ENCODE measurements at regions not wholly inside any gene's neighbourhood (a gene's known extent, or its start where the extent isn't known, plus 50 kb on each side); places are given as distances from the start of the nearest gene placed in this dataset.
A peak's percentile ranks its signal among the peaks of the same experiment; 100 is the strongest.

GRCh38 chr1:54497338-54497737 is 50.7 kb upstream of the ACOT11 start:
- intact Hi-C loops (cut with DNase I, micrococcal nuclease): loop anchor here in 1 of 2 experiments (10.0 kb wide), 1 partner anchor 307 kb away; the partner anchor contains the start of gene TTC22

DNA sequence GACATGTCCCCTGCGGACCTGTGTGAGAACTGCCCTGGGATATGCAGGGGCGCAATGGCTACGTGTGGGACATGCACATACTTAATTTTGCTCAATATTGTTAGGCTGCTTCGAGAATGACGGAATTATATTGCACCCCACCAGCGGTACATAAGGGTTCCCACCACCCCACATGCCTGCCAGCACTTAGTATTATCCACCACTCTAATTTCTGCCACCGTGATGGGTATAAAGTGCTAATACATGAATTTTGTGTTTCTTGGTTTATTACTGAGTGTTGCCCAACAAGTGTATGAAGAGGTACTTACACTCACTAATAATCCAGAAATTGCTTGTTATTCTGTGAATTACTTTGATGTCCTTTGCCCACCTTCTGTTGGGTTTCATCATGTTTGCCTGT is 52.1 kb upstream of the ACOT11 start:
- ChIA-PET CTCF (interaction anchor here (0.6 kb wide), 1 partner anchor 69 kb away, joined by 3 read pairs; no protein-coding TSS in a partner anchor), POLR2A (no interaction called here)
- intact Hi-C loops (cut with DNase I, micrococcal nuclease): loop anchor here in 1 of 2 experiments (10.0 kb wide), 1 partner anchor 309 kb away; the partner anchor contains the start of gene TTC22
- DNase-seq (no peak), ATAC-seq (no peak)
- no peaks in the 10 kb centered on the region for H3K9me3 Mint-ChIP-seq (ENCODE audit: low read depth)
- peaks cover 5% of the 10 kb centered on the region for H3K4me1 Mint-ChIP-seq
- H3K27ac Mint-ChIP-seq: no peak overlapping the region
- H3K27me3 Mint-ChIP-seq: peaks cover 15% of the 10 kb centered on the region
- no peaks in the 10 kb centered on the region for H3K36me3 Mint-ChIP-seq (ENCODE audit: low read depth)
- H3K4me3 Mint-ChIP-seq: no peak overlapping the region

More at GRCh38 chr1:54497338-54497737, 50.7 kb upstream of the ACOT11 start:
- POLR2A ChIA-PET: no interaction called here
- H3K27ac Mint-ChIP-seq: no peak overlapping the region
- peaks cover 20% of the 10 kb centered on the region for H3K27me3 Mint-ChIP-seq
- ATAC-seq (no peak), DNase-seq (no peak)
- no peak overlapping the region for H3K4me3 Mint-ChIP-seq
- peaks cover 5% of the 10 kb centered on the region for H3K4me1 Mint-ChIP-seq
- H3K9me3 Mint-ChIP-seq (ENCODE audit: low read depth): no peaks in the 10 kb centered on the region
- H3K36me3 Mint-ChIP-seq (ENCODE audit: low read depth): no peaks in the 10 kb centered on the region
- CTCF ChIA-PET: interaction anchor here (0.6 to 0.8 kb wide), 2 partner anchors 8 to 450 kb away, joined by 3 read pairs; no protein-coding TSS in a partner anchor

- H3K9me3 Mint-ChIP-seq (ENCODE audit: low read depth): no peaks in the 10 kb centered on the region
- peaks cover 9% of the 10 kb centered on the region for H3K4me1 Mint-ChIP-seq
- H3K4me3 Mint-ChIP-seq: no peak overlapping the region
- peaks cover 7% of the 10 kb centered on the region for H3K27me3 Mint-ChIP-seq
- no peak for DNase-seq
- ATAC-seq: peak; percentile 28
- ChIA-PET POLR2A (no interaction called here), CTCF (no interaction called here)
- intact Hi-C loops (cut with DNase I, micrococcal nuclease): loop anchor here in 1 of 2 experiments (10.0 kb wide), 1 partner anchor 311 kb away; the partner anchor contains the start of gene TTC22
- no peaks in the 10 kb centered on the region for H3K36me3 Mint-ChIP-seq (ENCODE audit: low read depth)
- no peak overlapping the region for H3K27ac Mint-ChIP-seq
Measured at GRCh38 chr1:54493608-54494007, 54.4 kb upstream of the ACOT11 start.

DNA sequence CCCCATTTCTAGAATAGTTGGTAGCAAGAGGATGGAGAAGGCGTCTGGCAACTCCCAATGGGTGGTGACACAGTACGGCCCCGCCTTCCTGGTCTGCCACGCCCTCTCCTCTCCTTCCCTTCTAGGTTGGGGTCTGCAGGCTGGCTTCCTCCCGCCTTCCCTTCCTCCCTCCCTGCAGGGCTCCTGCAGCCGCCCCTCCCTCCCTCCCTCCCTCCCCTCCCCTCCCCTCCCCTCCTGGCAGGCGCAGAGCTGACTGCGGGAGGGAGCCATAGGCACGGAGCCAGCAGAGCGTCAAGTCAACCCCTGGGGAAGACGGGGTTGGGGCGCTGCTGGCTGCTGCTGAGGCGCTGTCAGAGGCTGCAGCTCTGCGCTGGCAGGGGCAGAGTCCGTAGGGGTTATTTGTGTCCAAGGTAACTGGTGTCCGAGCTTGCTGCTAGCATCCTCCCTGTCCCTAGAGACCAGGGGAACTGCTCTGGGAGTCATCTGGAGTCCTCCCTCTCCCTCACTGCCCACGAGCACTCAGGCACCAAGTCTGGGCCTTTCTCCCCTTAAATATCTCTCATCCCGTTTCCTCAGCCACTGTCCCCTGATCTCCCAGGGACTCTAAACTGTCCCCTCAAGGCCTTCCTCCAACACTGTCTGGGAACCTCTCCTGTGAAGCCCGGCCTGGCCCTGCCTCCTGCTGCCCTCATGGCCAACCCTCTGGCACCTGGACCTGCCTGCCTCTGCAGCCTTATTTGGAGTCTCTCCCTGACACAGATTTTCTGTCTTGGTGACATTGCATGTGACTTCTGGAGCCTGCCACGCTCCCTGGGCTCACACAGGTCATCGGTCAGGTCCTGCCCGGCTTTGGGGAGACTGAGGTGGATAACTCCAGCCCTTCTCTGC is 57.4 kb upstream of the ACOT11 start:
- no peaks in the 10 kb centered on the region for H3K36me3 Mint-ChIP-seq (ENCODE audit: low read depth)
- DNase-seq (peak; percentile 26), ATAC-seq (no peak)
- intact Hi-C loops (cut with DNase I, micrococcal nuclease): loop anchor here in 1 of 2 experiments (10.0 kb wide), 1 partner anchor 314 kb away; the partner anchor contains the start of gene TTC22
- H3K27ac Mint-ChIP-seq: no peak overlapping the region
- CTCF ChIA-PET: interaction anchor here (0.7 to 2.1 kb wide), 18 partner anchors 11 to 419 kb away, joined by 3 to 28 read pairs (median 4); partner anchors contain the start of genes CYB5RL, MRPL37, SSBP3 and TTC22
- no peaks in the 10 kb centered on the region for H3K9me3 Mint-ChIP-seq (ENCODE audit: low read depth)
- H3K4me1 Mint-ChIP-seq: peaks cover 31% of the 10 kb centered on the region
- no peak overlapping the region for H3K4me3 Mint-ChIP-seq
- POLR2A ChIA-PET: no interaction called here
- H3K27me3 Mint-ChIP-seq: peaks cover 6% of the 10 kb centered on the region

GRCh38 chr1:54489627-54490250 is 58.3 kb upstream of the ACOT11 start:
- Mint-ChIP-seq H3K4me1 (peaks cover 38% of the 10 kb centered on the region), H3K4me3 (peak overlapping the region; percentile 73), H3K9me3 (ENCODE audit: low read depth) (no peaks in the 10 kb centered on the region), H3K27me3 (peaks cover 6% of the 10 kb centered on the region), H3K36me3 (ENCODE audit: low read depth) (no peaks in the 10 kb centered on the region), H3K27ac (no peak overlapping the region)
- ChIA-PET CTCF (interaction anchor here (0.5 to 2.1 kb wide), 36 partner anchors 8 to 1399 kb away, joined by 3 to 28 read pairs (median 3); partner anchors contain the start of genes CYB5RL, MRPL37, SSBP3 and TTC22), POLR2A (interaction anchor here (1.0 kb wide), 1 partner anchor 10 kb away, joined by 3 read pairs; no protein-coding TSS in a partner anchor)
- intact Hi-C loops (cut with DNase I, micrococcal nuclease): loop anchor here (1.0 to 10.0 kb wide), 16 partner anchors 85 to 627 kb away; partner anchors contain the start of genes CYB5RL (in 2 of the 2), MRPL37 (in 2 of the 2), SSBP3 (in 1 of the 2) and TCEANC2 (in 1 of the 2)
- DNase-seq (no peak), ATAC-seq (peak; percentile 5)

GRCh38 chr1:54488779-54489626 is 59.0 kb upstream of the ACOT11 start:
- Mint-ChIP-seq H3K27ac (peak overlapping the region; percentile 69), H3K4me1 (peaks cover 39% of the 10 kb centered on the region), H3K36me3 (ENCODE audit: low read depth) (no peaks in the 10 kb centered on the region), H3K4me3 (peak overlapping the region; percentile 73), H3K9me3 (ENCODE audit: low read depth) (no peaks in the 10 kb centered on the region), H3K27me3 (peaks cover 6% of the 10 kb centered on the region)
- POLR2A ChIA-PET: interaction anchor here (0.6 to 1.0 kb wide), 2 partner anchors 10 to 198 kb away, joined by 3 to 6 read pairs; no protein-coding TSS in a partner anchor
- CTCF ChIA-PET: interaction anchor here (0.5 to 2.1 kb wide), 34 partner anchors 9 to 1398 kb away, joined by 3 to 28 read pairs (median 4); partner anchors contain the start of genes CYB5RL, MRPL37, SSBP3 and TTC22
- DNase-seq (peak; percentile 82), ATAC-seq (peak; percentile 71)
- intact Hi-C loops (cut with DNase I, micrococcal nuclease): loop anchor here (1.0 to 10.0 kb wide), 17 partner anchors 82 to 627 kb away; partner anchors contain the start of genes CYB5RL (in 2 of the 2), MRPL37 (in 2 of the 2), TCEANC2 (in 2 of the 2) and TMEM59 (in 2 of the 2)

DNA sequence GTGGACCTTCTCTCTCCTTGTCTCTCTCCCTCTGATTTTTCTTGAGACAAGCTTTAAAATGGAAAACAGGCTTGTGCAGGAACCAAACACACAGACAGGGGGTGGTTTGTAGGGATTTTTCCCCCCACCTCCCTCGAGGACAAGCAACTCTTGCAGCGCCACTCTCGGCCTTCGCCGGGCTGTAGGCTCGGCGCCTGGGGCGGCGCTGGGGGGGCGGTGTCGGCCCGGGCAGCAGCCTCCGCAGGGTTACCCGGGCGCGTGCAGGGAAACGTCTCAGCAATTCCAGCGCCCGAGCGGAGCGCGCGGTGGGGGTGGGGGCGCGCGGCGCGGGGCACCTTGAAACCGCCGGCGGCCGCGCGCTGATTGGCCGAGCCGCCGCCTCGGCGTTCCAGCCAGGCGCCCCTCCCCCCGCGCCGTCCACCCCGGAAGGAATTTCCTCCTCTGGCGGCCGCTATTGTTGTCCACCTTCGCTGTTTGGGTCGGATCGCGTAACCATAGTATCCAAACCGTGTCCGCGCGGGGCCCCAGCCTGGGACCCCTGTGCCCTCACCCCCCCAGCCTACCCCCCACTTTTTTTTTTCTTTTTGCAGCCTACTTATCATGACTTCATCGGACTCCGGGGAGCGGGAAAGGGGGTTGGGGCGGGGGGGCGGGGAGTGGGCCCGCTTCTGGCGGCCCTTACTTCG is 59.8 kb upstream of the ACOT11 start:
- peak; percentile 81 for DNase-seq
- POLR2A ChIA-PET: no interaction called here
- H3K27ac Mint-ChIP-seq: peak overlapping the region; percentile 67
- H3K4me1 Mint-ChIP-seq: peaks cover 39% of the 10 kb centered on the region
- peak; percentile 47 for ATAC-seq
- no peaks in the 10 kb centered on the region for H3K9me3 Mint-ChIP-seq (ENCODE audit: low read depth)
- H3K27me3 Mint-ChIP-seq: peaks cover 2% of the 10 kb centered on the region
- intact Hi-C loops (cut with DNase I, micrococcal nuclease): loop anchor here (1.0 to 10.0 kb wide), 12 partner anchors 81 to 626 kb away; partner anchors contain the start of genes TCEANC2 (in 2 of the 2), TMEM59 (in 2 of the 2), CYB5RL (in 1 of the 2) and MRPL37 (in 1 of the 2)
- H3K4me3 Mint-ChIP-seq: peak overlapping the region; percentile 73
- no peaks in the 10 kb centered on the region for H3K36me3 Mint-ChIP-seq (ENCODE audit: low read depth)
- CTCF ChIA-PET: interaction anchor here (0.6 to 2.1 kb wide), 10 partner anchors 8 to 419 kb away, joined by 3 to 28 read pairs (median 4); no protein-coding TSS in a partner anchor

- intact Hi-C loops (cut with DNase I, micrococcal nuclease): loop anchor here (1.0 to 10.0 kb wide), 12 partner anchors 80 to 625 kb away; partner anchors contain the start of genes TCEANC2 (in 2 of the 2), TMEM59 (in 2 of the 2), CYB5RL (in 1 of the 2) and MRPL37 (in 1 of the 2)
- peak overlapping the region; percentile 54 for H3K4me3 Mint-ChIP-seq
- H3K36me3 Mint-ChIP-seq (ENCODE audit: low read depth): no peaks in the 10 kb centered on the region
- no peak for DNase-seq
- H3K9me3 Mint-ChIP-seq (ENCODE audit: low read depth): no peaks in the 10 kb centered on the region
- ChIA-PET POLR2A (interaction anchor here (0.6 to 0.9 kb wide), 2 partner anchors 11 to 269 kb away, joined by 3 read pairs; no protein-coding TSS in a partner anchor), CTCF (interaction anchor here (0.7 to 1.3 kb wide), 3 partner anchors 80 to 298 kb away, joined by 3 to 7 read pairs (median 4); no protein-coding TSS in a partner anchor)
- H3K27ac Mint-ChIP-seq: peak overlapping the region; percentile 15
- peaks cover 39% of the 10 kb centered on the region for H3K4me1 Mint-ChIP-seq
- peaks cover 2% of the 10 kb centered on the region for H3K27me3 Mint-ChIP-seq
- no peak for ATAC-seq
Measured at GRCh38 chr1:54487571-54488050, 60.4 kb upstream of the ACOT11 start.

- intact Hi-C loops (cut with DNase I, micrococcal nuclease): loop anchor here (5.0 to 10.0 kb wide), 6 partner anchors 82 to 625 kb away; partner anchors contain the start of genes CYB5RL (in 1 of the 2), MRPL37 (in 1 of the 2), SSBP3 (in 1 of the 2) and TCEANC2 (in 1 of the 2)
Measured at GRCh38 chr1:54486907-54487306, 61.1 kb upstream of the ACOT11 start.

More at GRCh38 chr1:54486907-54487306, 61.1 kb upstream of the ACOT11 start:
- Mint-ChIP-seq H3K27ac (no peak overlapping the region), H3K4me3 (peak overlapping the region; percentile 54), H3K27me3 (peaks cover 2% of the 10 kb centered on the region), H3K9me3 (ENCODE audit: low read depth) (no peaks in the 10 kb centered on the region), H3K36me3 (ENCODE audit: low read depth) (no peaks in the 10 kb centered on the region), H3K4me1 (peaks cover 40% of the 10 kb centered on the region)
- no peak for DNase-seq
- CTCF ChIA-PET: interaction anchor here (1.0 to 1.3 kb wide), 3 partner anchors 9 to 284 kb away, joined by 4 to 7 read pairs (median 6); no protein-coding TSS in a partner anchor
- POLR2A ChIA-PET: interaction anchor here (0.6 to 0.9 kb wide), 3 partner anchors 10 to 268 kb away, joined by 3 read pairs; no protein-coding TSS in a partner anchor
- no peak for ATAC-seq
